Progenitor cell of endocrine pancreas (in vitro differentiated cells): ENCODE measurements at regions not wholly inside any gene's neighbourhood (a gene's known extent, or its start where the extent isn't known, plus 50 kb on each side); places are given as distances from the start of the nearest gene placed in this dataset.

ENCODE experiments used
- DNase-seq: peaks from one replicate; pipeline ENCODE4 v3.0.0; 2021; ENCODE audit warnings: low spot score; ENCODE audit not compliant: unreplicated experiment
- H3K27ac Mint-ChIP-seq: 2 replicates; pipeline ENCODE4 v1.8.0; 2021; ENCODE audit warnings: mild to moderate bottlenecking, moderate library complexity, mixed read lengths
- H3K27me3 Mint-ChIP-seq: 2 replicates; pipeline ENCODE4 v1.8.0; 2021; ENCODE audit warnings: mixed read lengths
- H3K36me3 Mint-ChIP-seq: 2 replicates; pipeline ENCODE4 v1.8.0; 2022; ENCODE audit warnings: mixed read lengths; ENCODE audit not compliant: insufficient read depth
- H3K4me1 Mint-ChIP-seq: 2 replicates; pipeline ENCODE4 v1.8.0; 2021; ENCODE audit warnings: low read depth, mixed read lengths
- H3K4me3 Mint-ChIP-seq: 2 replicates; pipeline ENCODE4 v1.8.0; 2021; ENCODE audit warnings: low read depth, mild to moderate bottlenecking, moderate library complexity, mixed read lengths
- H3K9me3 Mint-ChIP-seq: 2 replicates; pipeline ENCODE4 v1.8.0; 2021; ENCODE audit warnings: low read depth, mixed read lengths
- TF ChIP-seq, protein P1 (sequence below): fragments of 200-600 bp; sonication (generic); IDR thresholded peaks from one replicate; pipeline ENCODE4 v1.5.0; 2021; ENCODE audit warnings: antibody characterized with exemption, mild to moderate bottlenecking; ENCODE audit not compliant: unreplicated experiment

DNA sequence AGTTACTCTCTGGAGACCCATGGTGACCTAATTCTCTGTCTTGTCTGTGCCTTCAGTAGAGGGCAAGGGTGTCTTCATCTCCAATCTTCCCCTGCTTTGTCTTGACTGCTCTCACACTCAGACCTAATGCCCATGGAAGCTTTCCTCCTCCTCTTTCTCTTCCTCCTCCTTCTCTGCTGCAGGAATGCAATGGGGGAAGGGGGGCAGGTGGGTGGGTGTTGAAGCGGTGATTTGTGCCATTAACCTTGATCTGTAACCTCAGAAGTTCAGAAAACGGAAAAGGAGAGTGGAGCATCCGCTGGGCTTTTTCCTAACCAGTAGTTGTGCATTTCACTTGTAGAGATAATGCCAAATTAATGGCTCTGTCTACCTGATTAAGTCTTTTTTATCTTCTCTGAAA is 172.3 kb upstream of the CDH11 start:
- peaks cover 13% of the 10 kb centered on the region for H3K4me1 Mint-ChIP-seq
- no peak for DNase-seq
- no peaks in the 10 kb centered on the region for H3K36me3 Mint-ChIP-seq
- TF ChIP-seq, protein P1, sequence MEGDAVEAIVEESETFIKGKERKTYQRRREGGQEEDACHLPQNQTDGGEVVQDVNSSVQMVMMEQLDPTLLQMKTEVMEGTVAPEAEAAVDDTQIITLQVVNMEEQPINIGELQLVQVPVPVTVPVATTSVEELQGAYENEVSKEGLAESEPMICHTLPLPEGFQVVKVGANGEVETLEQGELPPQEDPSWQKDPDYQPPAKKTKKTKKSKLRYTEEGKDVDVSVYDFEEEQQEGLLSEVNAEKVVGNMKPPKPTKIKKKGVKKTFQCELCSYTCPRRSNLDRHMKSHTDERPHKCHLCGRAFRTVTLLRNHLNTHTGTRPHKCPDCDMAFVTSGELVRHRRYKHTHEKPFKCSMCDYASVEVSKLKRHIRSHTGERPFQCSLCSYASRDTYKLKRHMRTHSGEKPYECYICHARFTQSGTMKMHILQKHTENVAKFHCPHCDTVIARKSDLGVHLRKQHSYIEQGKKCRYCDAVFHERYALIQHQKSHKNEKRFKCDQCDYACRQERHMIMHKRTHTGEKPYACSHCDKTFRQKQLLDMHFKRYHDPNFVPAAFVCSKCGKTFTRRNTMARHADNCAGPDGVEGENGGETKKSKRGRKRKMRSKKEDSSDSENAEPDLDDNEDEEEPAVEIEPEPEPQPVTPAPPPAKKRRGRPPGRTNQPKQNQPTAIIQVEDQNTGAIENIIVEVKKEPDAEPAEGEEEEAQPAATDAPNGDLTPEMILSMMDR = no peak
- H3K27ac Mint-ChIP-seq = no peak overlapping the region
- no peaks in the 10 kb centered on the region for H3K27me3 Mint-ChIP-seq
- no peak overlapping the region for H3K4me3 Mint-ChIP-seq
- H3K9me3 Mint-ChIP-seq = peaks cover 4% of the 10 kb centered on the region

DNA sequence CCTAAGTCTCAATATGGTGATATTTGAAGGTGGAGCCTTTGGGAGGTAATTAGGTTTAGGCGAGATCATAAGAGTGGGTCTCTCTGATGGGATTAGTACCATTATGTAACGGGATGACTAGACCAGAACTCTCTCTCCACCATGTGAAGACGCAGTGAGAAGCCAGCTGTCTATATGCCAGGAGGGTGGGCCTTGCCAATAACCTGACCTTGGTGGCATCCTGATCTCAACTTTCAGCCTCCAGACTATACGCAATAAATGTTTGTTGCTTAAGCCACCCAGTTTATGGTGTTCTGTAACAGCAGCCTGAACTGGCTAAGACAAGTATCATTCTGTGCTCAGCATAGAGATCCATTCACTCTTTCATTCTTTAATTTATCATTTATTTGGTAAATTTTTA is 167.2 kb upstream of the CDH11 start:
- peaks cover 7% of the 10 kb centered on the region for H3K27me3 Mint-ChIP-seq
- DNase-seq = no peak
- peaks cover 3% of the 10 kb centered on the region for H3K4me1 Mint-ChIP-seq
- TF ChIP-seq, protein P1 = no peak
- no peaks in the 10 kb centered on the region for H3K36me3 Mint-ChIP-seq
- no peaks in the 10 kb centered on the region for H3K9me3 Mint-ChIP-seq
- H3K4me3 Mint-ChIP-seq = no peak overlapping the region
- H3K27ac Mint-ChIP-seq = no peak overlapping the region

DNA sequence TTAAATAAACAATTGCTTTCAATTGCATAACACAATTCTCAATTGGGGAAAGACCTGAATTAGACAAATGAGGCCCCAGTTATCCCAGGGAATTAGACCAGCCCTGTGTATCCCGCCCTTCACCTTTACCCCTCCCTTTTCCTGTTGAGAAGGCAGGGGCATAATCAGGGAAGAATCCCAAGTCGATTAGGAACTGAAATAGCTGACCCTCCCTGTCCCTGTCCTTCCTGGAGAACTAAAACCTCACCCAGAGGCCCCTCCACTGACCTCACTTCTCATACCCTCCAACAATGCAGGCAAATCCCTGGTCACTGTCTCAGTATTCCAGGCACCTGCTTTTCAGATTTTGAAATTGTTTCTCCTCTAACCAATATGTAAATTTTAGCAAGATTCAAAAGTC is 165.4 kb upstream of the CDH11 start:
- Mint-ChIP-seq H3K9me3 (no peaks in the 10 kb centered on the region), H3K27ac (no peak overlapping the region), H3K4me1 (peaks cover 5% of the 10 kb centered on the region), H3K4me3 (no peak overlapping the region), H3K27me3 (peaks cover 10% of the 10 kb centered on the region), H3K36me3 (no peaks in the 10 kb centered on the region)
- DNase-seq = no peak
- TF ChIP-seq, protein P1 = no peak

DNA sequence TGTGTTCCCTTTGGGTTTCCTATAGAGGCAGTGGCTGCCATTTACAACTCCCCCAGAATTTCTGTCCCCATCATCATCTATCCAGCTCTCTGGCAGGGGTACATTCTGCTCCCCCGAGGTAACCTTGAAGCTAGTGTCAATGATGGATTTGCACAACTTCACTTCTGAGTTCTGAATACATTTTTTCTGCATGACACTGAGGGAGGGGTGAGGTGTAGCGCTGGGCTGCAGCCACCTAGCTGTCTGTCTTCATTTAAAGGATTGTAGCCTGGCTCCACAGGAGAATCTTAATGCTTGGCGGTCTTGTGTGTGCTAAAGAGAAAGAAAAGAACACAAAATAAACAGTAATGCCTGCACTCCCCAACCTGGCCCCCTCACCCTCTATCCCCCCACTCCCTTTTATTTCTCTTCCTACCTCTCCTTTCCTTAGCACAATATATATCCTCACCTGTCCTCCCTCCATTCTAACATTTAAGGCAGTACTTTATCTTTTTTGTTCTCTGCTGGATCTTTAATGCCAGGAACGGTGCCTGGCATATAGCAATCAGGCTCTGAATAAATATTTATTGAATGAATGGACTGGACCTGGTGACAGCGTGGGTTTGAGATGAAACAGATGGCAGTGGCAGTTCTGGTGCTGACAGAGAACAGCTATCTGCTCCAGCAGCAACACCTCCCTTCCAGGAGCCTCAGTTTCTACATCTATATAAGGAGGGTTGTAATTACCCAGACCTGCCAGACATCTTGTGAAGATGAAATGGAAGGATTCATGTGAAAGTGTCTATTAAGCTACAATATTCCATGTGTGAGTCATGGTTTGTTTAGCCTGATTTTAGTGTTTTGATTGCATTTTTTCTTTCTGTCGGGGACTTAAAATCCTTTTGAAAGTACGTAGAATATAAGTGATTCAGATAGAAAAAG is 163.5 kb upstream of the CDH11 start:
- no peak overlapping the region for H3K27ac Mint-ChIP-seq
- DNase-seq = no peak
- H3K4me3 Mint-ChIP-seq = no peak overlapping the region
- TF ChIP-seq, protein P1 = no peak
- no peaks in the 10 kb centered on the region for H3K9me3 Mint-ChIP-seq
- H3K27me3 Mint-ChIP-seq = peaks cover 16% of the 10 kb centered on the region
- H3K36me3 Mint-ChIP-seq = no peaks in the 10 kb centered on the region
- H3K4me1 Mint-ChIP-seq = peaks cover 12% of the 10 kb centered on the region

DNA sequence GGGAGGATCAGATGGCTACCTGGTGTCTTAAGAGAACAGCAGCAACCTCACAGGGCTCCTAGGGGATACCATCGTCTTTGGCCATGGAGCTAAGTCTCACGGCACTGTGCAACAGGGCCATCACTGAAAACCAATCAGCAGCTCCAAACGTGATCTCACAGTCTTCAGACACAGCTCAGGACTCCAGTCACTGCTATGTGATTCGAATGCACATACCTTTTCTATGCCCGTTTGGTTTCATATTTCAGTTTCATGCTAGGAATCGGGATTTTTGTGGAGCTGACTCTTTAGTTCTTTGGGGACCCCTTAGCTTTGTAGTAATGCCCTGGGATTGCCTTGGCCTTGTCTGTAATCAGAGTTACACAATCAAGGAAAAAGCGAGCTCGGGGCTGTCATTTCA is 162.8 kb upstream of the CDH11 start:
- peaks cover 12% of the 10 kb centered on the region for H3K4me1 Mint-ChIP-seq

More for the DNA sequence above, 162.8 kb upstream of the CDH11 start:
- no peaks in the 10 kb centered on the region for H3K9me3 Mint-ChIP-seq
- DNase-seq = no peak
- TF ChIP-seq, protein P1 = no peak
- peaks cover 16% of the 10 kb centered on the region for H3K27me3 Mint-ChIP-seq
- H3K36me3 Mint-ChIP-seq = no peaks in the 10 kb centered on the region
- no peak overlapping the region for H3K4me3 Mint-ChIP-seq
- no peak overlapping the region for H3K27ac Mint-ChIP-seq
